ENCODE measurements at regions not wholly inside any gene's neighbourhood (a gene's known extent, or its start where the extent isn't known, plus 50 kb on each side); places are given as distances from the start of the nearest gene placed in this dataset.

DNA sequence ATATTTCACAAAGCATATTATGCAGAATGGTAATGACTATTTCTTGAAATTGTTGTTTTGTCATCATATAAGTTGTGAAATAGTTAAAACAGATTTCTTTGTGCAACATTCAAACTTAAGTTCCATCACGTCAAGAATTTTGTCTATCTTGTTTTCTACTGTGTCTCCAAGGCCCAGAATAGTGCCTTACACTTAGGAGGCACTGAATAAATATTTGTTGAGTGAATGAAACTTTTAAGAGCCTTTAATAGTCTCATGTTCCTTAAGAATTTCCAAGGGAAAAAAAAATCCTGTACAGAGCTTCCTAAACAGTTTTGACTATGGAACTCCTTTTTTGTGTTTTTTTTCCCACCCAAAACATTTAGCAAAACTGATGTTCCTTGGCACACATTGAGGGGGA is 50.8 kb upstream of the TNFSF18 start:
- H3K36me3 ChIP-seq, result no peaks in the 10 kb centered on the region
- intact Hi-C loops (cut with DNase I), result no loop called here
- no peak overlapping the region for H3K4me3 ChIP-seq
- H3K9me3 ChIP-seq, result peaks cover 0 to 10% (median 0%) of the 10 kb centered on the region in 4 donors
- H3K4me1 ChIP-seq, result no peaks in the 10 kb centered on the region
- no peak for TF ChIP-seq POLR2AphosphoS5 (IDR thresholded peaks at IDR 0.05)
- DNase-seq, result no peak
- H3K27ac ChIP-seq, result no peak overlapping the region
- H3K27me3 ChIP-seq, result no peaks in the 10 kb centered on the region
- WGBS, 2 donors, result 72 to 73% methylated on average over 1 of the region's 1 CpG

DNA sequence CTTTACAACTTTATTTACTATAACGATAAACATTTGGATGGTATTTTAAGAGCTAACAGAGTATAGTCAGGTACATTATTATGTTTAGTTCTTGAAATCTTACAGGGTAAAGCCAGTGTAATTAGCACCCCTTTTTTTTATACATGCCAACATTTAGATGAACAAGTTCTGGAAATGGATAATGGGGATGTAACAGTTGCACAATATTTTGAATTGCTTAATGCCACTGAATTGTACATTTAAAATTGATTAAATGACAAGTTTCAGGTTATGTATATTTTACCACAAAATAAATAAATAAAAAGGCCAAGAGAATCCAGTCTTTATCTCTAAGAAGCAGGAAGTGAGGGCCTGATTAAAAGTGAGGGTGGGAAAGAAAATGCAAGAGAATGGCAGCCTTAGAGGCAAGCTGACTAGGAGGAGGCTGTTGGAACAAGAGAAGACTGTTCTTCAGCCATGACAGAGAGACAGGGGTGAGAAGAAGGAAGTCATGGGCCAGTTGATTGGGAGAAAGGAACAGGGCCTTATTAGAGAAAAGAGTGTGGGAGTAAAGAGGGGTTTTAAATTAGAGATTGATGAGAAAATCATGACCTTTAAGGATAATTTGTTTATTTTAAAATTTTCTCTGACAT is 49.9 kb upstream of the TNFSF18 start:
- no peak for DNase-seq
- H3K9me3 ChIP-seq, result peaks cover 0 to 10% (median 0%) of the 10 kb centered on the region in 4 donors
- H3K27ac ChIP-seq, result no peak overlapping the region
- TF ChIP-seq POLR2AphosphoS5 (IDR thresholded peaks at IDR 0.05) (no peak), POLR2A (IDR thresholded peaks at IDR 0.05) (no peak), EP300 (IDR thresholded peaks at IDR 0.05) (no peak)
- TF ChIP-seq, protein P1, sequence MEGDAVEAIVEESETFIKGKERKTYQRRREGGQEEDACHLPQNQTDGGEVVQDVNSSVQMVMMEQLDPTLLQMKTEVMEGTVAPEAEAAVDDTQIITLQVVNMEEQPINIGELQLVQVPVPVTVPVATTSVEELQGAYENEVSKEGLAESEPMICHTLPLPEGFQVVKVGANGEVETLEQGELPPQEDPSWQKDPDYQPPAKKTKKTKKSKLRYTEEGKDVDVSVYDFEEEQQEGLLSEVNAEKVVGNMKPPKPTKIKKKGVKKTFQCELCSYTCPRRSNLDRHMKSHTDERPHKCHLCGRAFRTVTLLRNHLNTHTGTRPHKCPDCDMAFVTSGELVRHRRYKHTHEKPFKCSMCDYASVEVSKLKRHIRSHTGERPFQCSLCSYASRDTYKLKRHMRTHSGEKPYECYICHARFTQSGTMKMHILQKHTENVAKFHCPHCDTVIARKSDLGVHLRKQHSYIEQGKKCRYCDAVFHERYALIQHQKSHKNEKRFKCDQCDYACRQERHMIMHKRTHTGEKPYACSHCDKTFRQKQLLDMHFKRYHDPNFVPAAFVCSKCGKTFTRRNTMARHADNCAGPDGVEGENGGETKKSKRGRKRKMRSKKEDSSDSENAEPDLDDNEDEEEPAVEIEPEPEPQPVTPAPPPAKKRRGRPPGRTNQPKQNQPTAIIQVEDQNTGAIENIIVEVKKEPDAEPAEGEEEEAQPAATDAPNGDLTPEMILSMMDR (IDR thresholded peaks at IDR 0.05), result no peak
- intact Hi-C loops (cut with DNase I), result no loop called here
- no peaks in the 10 kb centered on the region for H3K36me3 ChIP-seq
- H3K4me3 ChIP-seq, result no peak overlapping the region
- H3K4me1 ChIP-seq, result no peaks in the 10 kb centered on the region
- no peaks in the 10 kb centered on the region for H3K27me3 ChIP-seq
- WGBS, 2 donors, result 97 to 99% methylated on average over 1 of the region's 1 CpG
